ENCODE measurements at regions not wholly inside any gene's neighbourhood (a gene's known extent, or its start where the extent isn't known, plus 50 kb on each side); places are given as distances from the start of the nearest gene placed in this dataset.

DNA sequence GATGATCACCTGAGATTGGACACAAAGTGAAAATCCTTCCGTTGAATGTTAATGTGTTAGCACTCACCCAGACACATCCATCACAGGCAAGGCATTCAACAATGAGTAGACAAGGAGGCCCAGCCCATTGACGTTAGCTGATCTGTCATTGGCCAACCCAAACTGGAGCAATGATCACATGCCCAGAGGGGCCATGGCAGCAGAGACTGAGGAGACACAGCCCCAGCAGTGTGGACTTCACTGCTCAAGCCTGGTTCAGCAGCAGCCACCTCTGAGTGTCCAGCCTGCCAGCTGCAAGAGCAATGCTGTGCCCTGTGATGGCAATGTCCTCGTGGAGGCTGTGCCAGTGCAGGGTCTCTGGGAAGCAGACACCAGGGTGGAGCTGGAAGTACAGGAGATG is 622.2 kb downstream of the AACS start:
- no peak for DNase-seq (ENCODE audit: low read depth, low spot score)
- in situ Hi-C loops (cut with HindIII; ENCODE audit: low pct_unique_long_range_greater_than_20kb, low sequenced_read_pairs): no loop called here

GRCh38 chr12:125687820-125688219 is 622.6 kb downstream of the AACS start:
- DNase-seq (ENCODE audit: low read depth, low spot score): no peak
- in situ Hi-C loops (cut with HindIII; ENCODE audit: low pct_unique_long_range_greater_than_20kb, low sequenced_read_pairs): no loop called here

- no peak for DNase-seq (ENCODE audit: low read depth, low spot score)
- in situ Hi-C loops (cut with HindIII; ENCODE audit: low pct_unique_long_range_greater_than_20kb, low sequenced_read_pairs): no loop called here
Measured at GRCh38 chr12:125688223-125688622, 623.0 kb downstream of the AACS start.

- no peak for DNase-seq (ENCODE audit: low read depth, low spot score)
- in situ Hi-C loops (cut with HindIII; ENCODE audit: low pct_unique_long_range_greater_than_20kb, low sequenced_read_pairs): no loop called here
Measured at GRCh38 chr12:125688881-125689280, 623.6 kb downstream of the AACS start.

DNA sequence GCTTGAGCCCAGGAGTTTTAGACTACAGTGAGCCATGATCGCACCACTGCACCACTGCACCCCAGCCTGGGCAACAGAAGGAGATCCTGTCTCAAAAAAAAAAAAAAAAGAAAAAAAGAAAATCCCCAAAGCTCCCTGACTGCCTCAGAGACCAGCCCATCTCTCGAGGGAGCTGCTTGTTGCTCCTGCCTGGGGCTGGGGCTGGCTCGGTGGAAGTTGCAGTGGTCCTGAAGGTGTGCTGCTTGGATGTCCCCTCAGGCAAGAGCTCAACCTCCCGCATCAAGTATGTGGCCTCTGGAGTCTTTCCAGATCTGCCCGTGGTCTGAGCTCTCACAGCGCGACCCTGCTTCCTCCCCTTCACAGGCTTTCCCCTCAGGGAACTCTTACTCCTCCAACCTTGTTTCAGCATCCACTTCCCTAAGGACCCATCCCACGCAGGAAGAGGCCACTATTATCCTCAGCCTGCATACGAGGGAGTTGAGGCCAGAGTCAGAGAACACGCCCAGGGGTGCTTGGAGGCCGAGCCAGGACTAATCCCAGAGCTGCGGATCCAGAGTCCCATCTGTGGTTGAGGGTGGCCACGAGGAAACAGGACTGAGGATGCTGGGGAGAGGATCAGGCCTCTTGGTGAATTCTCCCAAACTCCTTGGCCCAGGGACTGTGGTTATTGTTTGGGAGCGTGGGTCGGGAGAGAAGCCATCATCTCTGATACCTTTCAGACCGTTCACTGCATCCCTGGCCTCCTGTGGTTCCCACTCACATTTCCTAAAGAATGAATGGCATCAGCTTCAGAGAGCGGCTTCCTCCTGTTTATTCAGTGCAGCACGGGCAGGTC is 624.6 kb downstream of the AACS start:
- in situ Hi-C loops (cut with HindIII; ENCODE audit: low pct_unique_long_range_greater_than_20kb, low sequenced_read_pairs): no loop called here
- no peak for DNase-seq (ENCODE audit: low read depth, low spot score)

- DNase-seq (ENCODE audit: low read depth, low spot score): no peak
- in situ Hi-C loops (cut with HindIII; ENCODE audit: low pct_unique_long_range_greater_than_20kb, low sequenced_read_pairs): no loop called here
Measured at GRCh38 chr12:125690841-125691240, 625.6 kb downstream of the AACS start.

- in situ Hi-C loops (cut with HindIII; ENCODE audit: low pct_unique_long_range_greater_than_20kb, low sequenced_read_pairs): no loop called here
Measured at GRCh38 chr12:125696054-125696453, 630.8 kb downstream of the AACS start.

DNA sequence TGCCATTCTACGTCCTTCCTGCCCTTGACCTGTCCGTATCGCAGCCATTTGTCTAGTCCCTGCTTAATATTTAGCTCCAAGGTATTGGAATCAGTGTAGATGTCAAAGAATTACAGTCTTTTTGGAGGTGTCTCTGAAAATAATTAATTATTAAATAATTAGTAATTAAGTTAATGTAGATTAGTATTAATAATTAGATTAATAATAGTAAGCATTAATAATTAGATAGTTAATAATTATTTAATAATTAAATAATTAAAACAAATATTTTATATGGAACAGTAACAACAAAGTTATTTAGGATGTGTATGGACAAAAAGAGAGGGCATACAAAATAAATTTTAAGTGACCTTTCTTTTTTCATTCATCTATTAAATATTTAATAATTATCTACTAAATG is 639.6 kb downstream of the AACS start:
- in situ Hi-C loops (cut with HindIII; ENCODE audit: low pct_unique_long_range_greater_than_20kb, low sequenced_read_pairs): no loop called here
- no peak for DNase-seq (ENCODE audit: low read depth, low spot score)

More at GRCh38 chr12:125696054-125696453, 630.8 kb downstream of the AACS start:
- DNase-seq (ENCODE audit: low read depth, low spot score): no peak

GRCh38 chr12:125720961-125721360 is 655.7 kb downstream of the AACS start:
- in situ Hi-C loops (cut with HindIII; ENCODE audit: low pct_unique_long_range_greater_than_20kb, low sequenced_read_pairs): no loop called here
- no peak for DNase-seq (ENCODE audit: low read depth, low spot score)

DNA sequence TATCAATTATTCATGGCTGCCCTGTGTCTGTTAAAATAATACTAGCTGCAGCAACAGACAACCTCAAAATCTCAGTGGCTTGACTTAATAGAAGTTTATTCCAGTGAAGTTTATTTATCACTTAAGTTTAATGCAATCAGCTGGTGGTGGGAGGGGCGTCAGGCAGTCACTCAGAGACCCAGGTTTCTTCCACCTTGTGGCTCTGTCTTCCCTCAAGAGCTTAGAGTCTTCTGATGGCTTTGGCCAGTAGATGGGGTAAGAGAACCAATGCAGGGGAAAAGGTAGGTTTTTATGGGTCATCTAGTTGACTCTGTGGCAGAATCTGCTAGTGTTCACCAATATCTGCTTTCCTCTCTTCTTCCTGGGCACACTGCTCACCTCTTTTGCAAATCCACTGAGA is 668.9 kb downstream of the AACS start:
- in situ Hi-C loops (cut with HindIII; ENCODE audit: low pct_unique_long_range_greater_than_20kb, low sequenced_read_pairs): no loop called here
- peak; percentile 40 for DNase-seq (ENCODE audit: low read depth, low spot score)

DNA sequence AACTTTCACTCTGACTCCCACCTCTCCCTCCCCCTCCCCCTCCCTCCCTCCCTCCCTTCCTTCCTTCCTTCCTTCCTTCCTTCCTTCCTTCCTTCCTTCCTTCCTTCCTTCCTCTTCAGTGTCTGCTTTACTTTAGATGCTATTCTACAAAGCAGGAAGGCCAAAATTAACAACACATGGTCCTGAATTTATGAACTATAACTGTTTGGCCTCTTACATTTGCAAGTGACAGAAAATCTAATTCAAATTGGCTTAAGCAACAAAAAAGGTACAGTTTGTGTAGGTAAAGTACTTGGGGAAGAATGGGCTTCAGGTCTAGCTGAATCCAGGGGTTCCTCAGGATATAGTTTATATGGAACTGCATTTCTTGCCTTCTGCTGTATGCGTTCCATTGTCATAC is 673.0 kb downstream of the AACS start:
- DNase-seq (ENCODE audit: low read depth, low spot score): no peak
- in situ Hi-C loops (cut with HindIII; ENCODE audit: low pct_unique_long_range_greater_than_20kb, low sequenced_read_pairs): no loop called here

DNA sequence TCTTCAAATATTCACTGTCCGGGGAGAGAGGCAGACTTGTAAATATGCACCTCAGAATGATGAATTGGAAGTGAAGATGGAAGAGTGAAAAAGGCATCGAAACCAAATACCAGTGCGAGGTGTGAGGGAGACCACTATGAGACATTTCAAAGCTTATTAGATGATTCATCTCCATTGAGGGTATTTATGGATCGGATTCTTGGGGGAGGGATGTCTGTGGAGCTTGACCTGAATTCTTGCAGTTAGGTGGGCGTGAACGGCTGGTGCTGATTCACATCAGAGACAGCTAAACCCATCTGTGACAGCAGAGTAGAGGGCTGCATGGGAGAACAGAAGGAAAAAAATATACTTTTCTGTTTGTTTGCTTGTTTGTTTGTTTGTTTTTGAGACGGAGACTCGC is 677.2 kb downstream of the AACS start:
- DNase-seq (ENCODE audit: low read depth, low spot score): no peak

DNA sequence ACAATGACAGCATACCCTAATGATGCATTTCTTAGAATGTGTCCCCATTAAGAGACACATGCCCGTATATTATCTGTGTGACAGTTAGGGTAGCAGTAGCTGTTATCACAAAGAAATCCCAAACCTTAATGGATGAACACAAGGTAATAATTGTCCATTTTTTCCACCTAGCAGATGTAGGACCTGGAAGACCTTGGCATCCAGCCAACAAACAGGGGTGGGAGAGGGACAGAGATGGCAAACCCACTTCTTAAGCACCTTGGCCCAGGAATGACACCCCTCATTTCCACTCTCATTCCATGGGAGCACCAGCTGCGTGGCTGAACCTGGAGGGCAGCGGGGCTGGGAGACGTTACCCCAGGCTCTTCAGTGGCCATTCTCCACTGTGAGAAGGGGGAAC is 679.0 kb downstream of the AACS start:
- in situ Hi-C loops (cut with HindIII; ENCODE audit: low pct_unique_long_range_greater_than_20kb, low sequenced_read_pairs): no loop called here
- no peak for DNase-seq (ENCODE audit: low read depth, low spot score)

More for the DNA sequence above, 677.2 kb downstream of the AACS start:
- in situ Hi-C loops (cut with HindIII; ENCODE audit: low pct_unique_long_range_greater_than_20kb, low sequenced_read_pairs): no loop called here

DNA sequence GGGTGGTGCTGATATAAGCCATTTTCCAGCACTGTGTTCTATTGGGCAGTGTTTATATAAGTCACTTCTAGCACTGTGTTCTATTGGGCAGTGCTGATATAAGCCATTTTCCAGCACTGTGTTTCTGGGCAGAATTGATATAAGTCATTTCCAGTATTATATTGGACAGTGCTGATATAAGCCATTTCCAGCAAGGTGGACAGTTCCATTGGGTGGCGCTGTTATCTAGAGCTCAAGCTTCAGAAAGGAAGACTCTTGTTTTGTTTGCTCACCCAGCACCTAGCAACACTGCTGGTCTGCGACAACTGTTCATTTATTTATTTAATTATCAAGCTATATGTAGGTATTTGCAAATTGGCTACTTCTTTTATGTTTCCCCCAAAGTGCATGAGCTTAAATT is 690.3 kb downstream of the AACS start:
- in situ Hi-C loops (cut with HindIII; ENCODE audit: low pct_unique_long_range_greater_than_20kb, low sequenced_read_pairs): no loop called here
- DNase-seq (ENCODE audit: low read depth, low spot score): peak; percentile 46

DNA sequence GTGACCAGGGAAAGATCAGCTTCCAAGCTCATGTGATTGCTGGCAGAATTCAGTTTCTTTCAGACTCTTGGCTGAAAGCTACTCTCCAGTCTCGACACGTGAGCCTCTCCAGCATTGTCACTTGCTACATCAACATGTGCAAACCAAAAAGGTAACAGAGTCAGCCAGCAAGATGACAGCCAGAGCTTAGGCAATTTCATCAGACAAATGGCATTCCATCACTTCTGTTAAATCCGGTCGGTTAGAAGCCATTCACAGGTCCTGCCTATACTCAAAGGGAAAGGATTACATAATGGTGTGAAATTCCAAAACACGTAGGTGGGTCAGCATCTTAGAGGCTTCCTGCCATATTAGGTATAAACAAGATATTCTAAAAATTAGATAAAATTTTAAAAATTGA is 700.9 kb downstream of the AACS start:
- DNase-seq (ENCODE audit: low read depth, low spot score): no peak
- in situ Hi-C loops (cut with HindIII; ENCODE audit: low pct_unique_long_range_greater_than_20kb, low sequenced_read_pairs): no loop called here

DNA sequence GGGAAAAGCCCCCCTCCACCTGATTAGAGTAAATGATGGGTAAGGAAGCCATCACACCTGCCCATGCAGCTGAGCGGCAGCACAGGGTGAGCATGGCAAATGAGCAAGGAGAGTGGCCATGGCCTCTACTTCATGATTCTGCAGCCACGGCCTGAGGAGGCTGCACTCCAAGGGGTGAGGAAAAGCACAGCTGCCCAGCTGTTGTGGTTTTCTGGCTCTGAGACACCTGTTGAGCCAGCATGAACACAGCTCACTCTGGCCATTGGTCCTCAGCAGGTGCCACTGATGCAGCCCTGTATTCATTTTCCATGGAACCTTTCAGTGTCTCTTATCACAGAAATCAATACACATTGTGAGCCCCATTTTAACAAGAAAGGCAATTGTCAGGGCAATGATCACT is 707.2 kb downstream of the AACS start:
- in situ Hi-C loops (cut with HindIII; ENCODE audit: low pct_unique_long_range_greater_than_20kb, low sequenced_read_pairs): no loop called here
- no peak for DNase-seq (ENCODE audit: low read depth, low spot score)

- in situ Hi-C loops (cut with HindIII; ENCODE audit: low pct_unique_long_range_greater_than_20kb, low sequenced_read_pairs): no loop called here
- DNase-seq (ENCODE audit: low read depth, low spot score): peak; percentile 84
Measured at GRCh38 chr12:125773033-125773640, 707.9 kb downstream of the AACS start.

GRCh38 chr12:125775507-125775906 is 710.3 kb downstream of the AACS start:
- DNase-seq (ENCODE audit: low read depth, low spot score): no peak
- in situ Hi-C loops (cut with HindIII; ENCODE audit: low pct_unique_long_range_greater_than_20kb, low sequenced_read_pairs): no loop called here

GRCh38 chr12:125776212-125776611 is 711.0 kb downstream of the AACS start:
- no peak for DNase-seq (ENCODE audit: low read depth, low spot score)
- in situ Hi-C loops (cut with HindIII; ENCODE audit: low pct_unique_long_range_greater_than_20kb, low sequenced_read_pairs): no loop called here

Data from SK-MEL-5 (cell line).